C1 segment of cervical spinal cord (tissue), 14 donors: ENCODE measurements at regions not wholly inside any gene's neighbourhood (a gene's known extent, or its start where the extent isn't known, plus 50 kb on each side); places are given as distances from the start of the nearest gene placed in this dataset.
A peak's percentile ranks its signal among the peaks of the same experiment; 100 is the strongest.
"Not testable (repeated sequence)": the region's sequence is repeated elsewhere in the genome, so short reads cannot be mapped to it uniquely, and the experiment has no call there.

Source experiments
- DNase-seq, 14 donors: peaks; one replicate each; lab custom pipeline; 2025; lab: John Stamatoyannopoulos, UW

GRCh38 chr5:158267228-158267627 lies 408.3 kb upstream of the CLINT1 start:
- DNase-seq, result no peak

- DNase-seq, result no peak
Observed at GRCh38 chr5:158265931-158266700, 407.2 kb upstream of the CLINT1 start.

GRCh38 chr5:158265346-158265745 lies 406.4 kb upstream of the CLINT1 start:
- no peak for DNase-seq

GRCh38 chr5:158264264-158264663 lies 405.3 kb upstream of the CLINT1 start:
- DNase-seq, result no peak

GRCh38 chr5:158261674-158262367 lies 402.9 kb upstream of the CLINT1 start:
- no peak for DNase-seq

DNA sequence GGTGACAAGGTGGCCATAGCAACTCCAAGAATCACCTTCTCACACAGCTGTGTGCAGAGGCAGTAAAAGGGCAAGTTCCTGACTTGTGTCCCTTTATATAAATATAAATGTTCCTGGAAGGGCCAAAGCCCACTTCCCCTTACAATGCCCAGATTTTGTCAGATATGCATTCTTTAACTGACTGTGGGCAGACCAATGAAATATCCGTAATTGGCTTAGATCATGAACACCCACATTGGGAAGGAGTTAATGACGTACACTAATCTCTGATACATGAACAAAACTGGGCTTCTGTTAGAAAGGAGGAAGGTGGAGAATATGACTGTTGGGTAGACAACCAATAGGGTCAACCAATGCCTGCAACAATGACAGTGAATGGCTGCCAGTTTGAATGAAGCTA lies 397.2 kb upstream of the CLINT1 start:
- DNase-seq, result no peak

DNA sequence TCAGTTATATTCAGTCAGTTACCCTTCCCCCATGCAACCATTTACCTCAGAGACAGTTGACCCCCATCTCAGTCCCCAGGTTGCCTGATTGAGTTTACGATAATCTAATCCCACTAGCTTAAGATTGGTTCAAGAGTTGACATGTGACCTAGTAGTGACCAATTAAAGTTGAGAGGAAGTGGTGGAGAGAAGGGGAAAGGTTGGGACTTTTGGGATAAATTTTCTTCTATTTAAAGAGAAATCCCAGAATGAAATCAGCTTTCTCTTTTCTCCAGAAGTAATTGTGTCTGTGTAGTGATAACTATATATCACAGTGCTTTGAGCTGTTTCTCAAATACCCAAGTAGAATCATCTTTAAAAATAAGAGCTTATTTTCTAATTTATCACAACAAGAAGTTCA lies 396.7 kb upstream of the CLINT1 start:
- DNase-seq, result no peak

DNA sequence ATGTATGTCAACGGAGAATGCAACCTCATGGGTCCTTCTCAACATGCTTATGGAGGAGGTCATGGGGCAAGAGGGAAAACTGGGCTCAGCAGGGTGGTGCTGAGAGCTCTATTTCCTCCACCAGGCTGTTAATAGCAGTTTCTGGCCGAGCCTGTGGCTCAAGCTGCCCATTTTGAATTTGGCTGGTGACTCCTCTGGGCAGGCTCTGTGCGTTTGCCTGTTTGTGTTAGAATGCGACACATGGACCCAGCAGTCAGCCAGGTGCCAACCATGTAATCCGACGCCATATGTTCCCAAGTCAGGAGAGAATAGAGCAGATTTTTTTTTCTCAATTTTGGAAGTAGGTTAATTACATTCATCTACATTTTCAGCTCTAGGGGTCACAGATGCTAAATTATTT lies 387.7 kb upstream of the CLINT1 start:
- peak in 3 of 14 donors; percentile 18 to 98 (median 46) for DNase-seq

DNA sequence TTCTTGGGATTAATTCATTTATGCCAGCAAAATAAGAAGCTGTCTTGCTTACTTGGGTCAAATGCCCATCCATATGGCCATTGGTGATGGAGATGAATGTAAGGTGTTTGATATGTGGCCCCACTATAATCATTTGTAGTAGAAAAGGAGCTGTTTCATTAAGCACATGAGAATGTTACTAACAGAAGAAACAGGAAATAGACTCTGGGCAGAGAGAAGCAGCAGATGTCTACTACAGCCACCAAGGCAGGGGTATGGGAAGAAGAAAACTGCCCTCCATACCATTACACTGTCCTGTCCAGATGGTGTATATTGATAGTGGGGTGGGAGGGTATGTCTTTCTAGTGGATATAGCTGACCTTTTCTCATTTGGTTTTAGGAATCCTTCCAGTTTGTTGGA lies 386.6 kb upstream of the CLINT1 start:
- DNase-seq, result no peak

- no peak for DNase-seq
Observed at GRCh38 chr5:158244882-158245281, 385.9 kb upstream of the CLINT1 start.

DNA sequence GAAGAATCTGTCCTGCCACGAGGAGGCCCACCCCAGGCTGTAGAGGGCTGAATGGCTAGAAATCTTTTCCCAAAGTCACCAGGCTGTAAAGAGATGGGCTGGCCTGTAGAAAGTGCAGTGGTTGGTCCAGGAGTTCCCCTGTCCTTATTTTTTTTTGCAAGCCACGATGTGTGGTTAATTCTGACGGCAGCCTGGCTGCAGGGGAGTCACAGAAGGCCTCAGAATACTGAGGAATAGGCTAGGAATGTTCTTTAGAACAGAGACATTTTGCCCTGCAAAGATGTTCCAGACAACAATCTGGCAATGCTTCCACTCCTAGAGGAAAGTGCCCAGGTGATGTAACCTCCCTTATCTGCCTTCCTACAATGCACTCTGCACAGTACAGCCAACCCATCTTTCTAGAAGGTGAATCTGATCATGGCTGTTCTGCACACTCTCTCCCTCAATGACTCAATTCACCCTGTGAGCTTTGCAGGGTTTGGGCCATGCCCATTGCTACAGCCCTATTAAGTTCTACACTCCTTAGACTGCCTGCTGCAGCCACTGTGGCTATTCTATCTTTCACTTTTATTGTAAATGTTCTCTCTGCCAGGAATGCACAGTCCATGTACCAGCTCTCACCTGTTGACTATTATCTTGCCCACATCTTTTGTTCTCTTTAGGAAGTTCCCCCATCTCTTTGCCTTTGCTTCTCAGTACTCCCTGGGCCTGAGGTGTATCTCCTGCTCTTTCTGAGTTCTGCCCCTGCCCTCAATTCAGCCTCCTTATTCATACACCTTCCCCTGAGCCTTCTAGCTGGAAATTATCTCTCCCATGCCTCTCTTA lies 377.8 kb upstream of the CLINT1 start:
- no peak for DNase-seq

GRCh38 chr5:158235159-158235547 lies 376.2 kb upstream of the CLINT1 start:
- DNase-seq, result no peak

- DNase-seq, result no peak
Observed at GRCh38 chr5:158234323-158235158, 375.6 kb upstream of the CLINT1 start.

GRCh38 chr5:158233735-158234322 lies 374.9 kb upstream of the CLINT1 start:
- no peak for DNase-seq

- DNase-seq, result not testable (repeated sequence)
Observed at GRCh38 chr5:158227314-158227713, 368.4 kb upstream of the CLINT1 start.

DNA sequence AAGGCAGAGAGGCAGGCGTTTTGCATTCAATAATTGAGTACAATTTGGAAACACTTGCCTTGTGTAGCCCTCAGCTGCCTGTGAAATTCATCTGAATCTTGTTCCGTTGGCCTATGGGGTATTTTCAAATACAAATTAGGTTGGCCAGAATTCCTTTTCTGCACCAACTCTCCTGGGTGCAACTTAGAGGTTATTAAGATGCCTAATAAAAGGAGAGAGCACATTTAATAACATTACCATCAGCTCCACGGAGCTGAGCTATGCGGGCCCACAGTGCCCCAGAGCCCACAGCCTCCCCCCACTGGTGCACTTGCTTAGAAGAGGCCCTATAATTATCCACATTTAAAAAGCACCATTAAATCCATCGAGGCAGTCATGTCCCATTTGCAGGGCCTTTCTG lies 367.6 kb upstream of the CLINT1 start:
- DNase-seq, result no peak

DNA sequence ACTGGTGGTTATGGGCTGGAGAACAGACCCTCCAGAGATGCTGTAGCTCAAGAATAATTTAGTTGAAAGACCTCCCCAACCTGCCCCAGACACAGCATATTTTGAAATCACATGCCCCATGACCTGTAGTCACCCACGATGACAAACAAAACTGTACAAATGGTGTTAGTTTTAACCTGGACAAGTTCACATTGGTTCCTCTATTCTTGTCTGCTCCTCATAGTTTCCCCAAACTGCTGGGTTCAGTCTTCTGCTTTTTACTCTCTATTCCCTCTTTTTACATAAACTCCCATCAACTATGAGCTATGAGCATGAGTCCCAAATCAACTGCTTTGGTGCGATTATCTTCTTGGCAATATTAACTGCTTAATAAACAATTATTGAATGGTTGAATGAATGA lies 365.3 kb upstream of the CLINT1 start:
- DNase-seq, result peak in 1 of 14 donors; percentile 2

- DNase-seq, result no peak
Observed at GRCh38 chr5:158223054-158223600, 364.2 kb upstream of the CLINT1 start.

DNA sequence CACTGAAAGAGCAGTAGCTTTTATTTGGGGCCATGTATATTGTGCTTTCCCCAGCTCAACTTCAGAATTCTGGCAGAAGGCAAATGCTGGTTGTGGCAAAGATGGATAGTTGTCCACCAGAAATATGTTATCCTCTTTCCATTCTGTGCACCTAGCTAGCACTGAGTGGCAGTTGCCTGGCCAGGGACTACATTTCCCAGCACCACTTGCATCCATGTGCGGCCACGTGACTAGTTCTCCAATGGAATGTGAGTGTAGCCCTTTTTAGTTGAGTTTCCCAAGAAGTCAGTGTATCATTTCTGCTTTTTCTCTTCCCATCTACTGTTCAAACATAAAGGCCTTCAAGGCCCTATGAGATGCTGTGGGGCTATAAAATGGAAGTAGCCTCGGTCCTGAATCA lies 354.0 kb upstream of the CLINT1 start:
- DNase-seq, result no peak

DNA sequence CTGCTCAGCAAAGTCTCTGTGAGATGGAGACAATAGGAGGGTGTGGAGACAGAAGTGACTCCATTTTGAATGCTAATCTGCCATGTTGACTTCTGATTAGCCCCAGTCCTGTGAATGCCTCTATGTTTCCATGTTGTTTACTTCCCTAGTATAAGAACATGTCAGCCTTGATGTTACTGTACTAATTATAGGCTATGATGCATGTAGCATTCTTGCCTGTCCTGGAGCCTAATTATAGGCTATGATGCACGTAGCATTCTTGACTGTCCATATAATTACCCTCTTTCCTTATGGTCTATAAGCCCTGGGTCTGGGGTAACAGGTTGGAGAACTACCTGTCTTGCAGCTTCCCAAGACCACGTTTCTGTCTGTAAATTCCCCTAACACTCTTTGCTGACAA lies 353.3 kb upstream of the CLINT1 start:
- DNase-seq, result no peak
